ENCODE measurements at regions not wholly inside any gene's neighbourhood (a gene's known extent, or its start where the extent isn't known, plus 50 kb on each side); places are given as distances from the start of the nearest gene placed in this dataset. TPM values are rescaled to one million over a fixed set of nuclear protein-coding genes. Genes with fewer than 3 reads are reported as not detected.

DNA sequence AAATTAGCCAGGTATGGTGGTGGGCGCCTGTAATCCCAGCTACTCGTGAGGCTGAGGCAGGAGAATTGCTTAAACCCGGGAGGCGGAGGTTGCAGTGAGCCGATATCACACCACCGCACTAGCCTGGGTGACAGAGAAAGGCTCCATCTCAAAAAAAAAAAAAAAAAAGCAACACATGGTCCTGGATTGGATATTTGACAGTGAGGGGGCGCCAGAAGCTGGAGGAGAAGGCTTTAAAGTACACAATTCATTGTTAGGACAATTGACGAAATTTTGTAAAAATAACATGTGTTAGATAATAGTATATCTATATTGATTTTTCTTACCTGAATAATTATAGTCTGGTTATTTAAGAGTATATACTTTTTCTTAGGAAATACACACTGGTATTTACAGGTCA, 50.2 kb upstream of the USP25 start:
- Histone ChIP-seq H3K9me3 (replicated peaks; ENCODE audit: control insufficient read depth, insufficient read depth, low read depth, low read length) (no peaks in the 10 kb centered on the region), H3K4me2 (ENCODE audit: insufficient read depth, low read length) (no peak overlapping the region), H3K4me1 (replicated peaks in 1 of 2; ENCODE audit: control insufficient read depth in 2 of 2, insufficient read depth in 2 of 2, low read length in 2 of 2) (no peaks in the 10 kb centered on the region), H3K27ac (ENCODE audit: extremely low read depth, low read depth, low read length) (no peak overlapping the region), H3K9ac (ENCODE audit: insufficient read depth in 1 of 2, low read depth in 2 of 2, low read length in 2 of 2) (no peak overlapping the region), H3K9me1 (ENCODE audit: control insufficient read depth, insufficient read depth, low read length) (no peaks in the 10 kb centered on the region), H3K36me3 (ENCODE audit: control insufficient read depth, insufficient read depth, low read length) (no peaks in the 10 kb centered on the region), H4K20me1 (replicated peaks; ENCODE audit: control insufficient read depth, insufficient read depth, low read length) (no peaks in the 10 kb centered on the region), H3K79me2 (ENCODE audit: control insufficient read depth, insufficient read depth, low read length) (no peaks in the 10 kb centered on the region), H3K27me3 (ENCODE audit: control insufficient read depth in 2 of 2, insufficient read depth in 2 of 2, low read length in 2 of 2) (no peaks in the 10 kb centered on the region), H2AFZ (ENCODE audit: low read depth, low read length) (no peak overlapping the region), H3K4me3 (no peak overlapping the region)
- BruUV-seq (replicated peaks), result no TSS peak
- WGBS (ENCODE audit: insufficient coverage, low coverage, missing lambda C conversion rate), result 6% methylated on average over 8 of the region's 8 CpGs
- ATAC-seq, result peak; percentile 78
- ChIA-PET CTCF (ENCODE audit: low intra/inter-chr PET ratio) (no interaction called here), POLR2A (no interaction called here)
- TF ChIP-seq ZSCAN32 (CRISPR knock-in tag; IDR thresholded peaks at IDR 0.05), result no peak
- peak; percentile 86 for TF ChIP-seq ZNF384 (IDR thresholded peaks at IDR 0.05; ENCODE audit: low read depth, low read length)
- TF ChIP-seq CTCF (IDR thresholded peaks at IDR 0.05 in 2 of 3, conservative IDR thresholded peaks at IDR 0.05 in 1 of 3; ENCODE audit: insufficient read depth in 2 of 3, low read depth in 1 of 3, low read length in 3 of 3), result peak in 2 of 3 experiments; percentile 24 to 28; a peak in 2 of 6 replicates
- peak in 1 of 4 experiments; percentile 29 for DNase-seq (ENCODE audit: extremely low read depth in 1 of 4, low spot score in 3 of 4)
- in situ Hi-C loops (cut with MboI) (no loop called here), intact Hi-C loops (cut with micrococcal nuclease) (loop anchor here (10.0 kb wide), 1 partner anchor 145 kb away; no protein-coding TSS in a partner anchor)
- FAIRE-seq, result no peak

Small RNA genes lying in the stretch of these regions (small RNA-seq; reads per million reads assigned to genes)
- gene AF246928.1, result not detected
- gene CYCSP42, result not detected
- gene RNU6-1326P, result not detected
